Neural progenitor cell (in vitro differentiated cells): ENCODE measurements at regions not wholly inside any gene's neighbourhood (a gene's known extent, or its start where the extent isn't known, plus 50 kb on each side); places are given as distances from the start of the nearest gene placed in this dataset.

Experiments
- DNase-seq: peaks from one replicate; pipeline ENCODE4 v3.0.0-alpha.2; 2016; ENCODE audit warnings: low spot score
- H2AFZ ChIP-seq: fragments of 200-600 bp; sonication (generic); replicated peaks from 2 replicates; pipeline ENCODE4 v1.6.1; 2016; ENCODE audit warnings: antibody characterized with exemption
- H3F3A ChIP-seq: fragments of 200-600 bp; sonication (generic); 2 replicates; pipeline ENCODE4 v1.6.1; 2016; ENCODE audit warnings: antibody characterized with exemption, low read depth
- H3K27ac ChIP-seq: fragments of 200-600 bp; sonication (generic); 2 replicates; pipeline ENCODE4 v1.5.1; 2016; ENCODE audit warnings: mild to moderate bottlenecking
- H3K27me3 ChIP-seq: fragments of 200-600 bp; sonication (generic); 2 replicates; pipeline ENCODE4 v1.6.1; 2016; ENCODE audit warnings: mild to moderate bottlenecking, moderate library complexity
- H3K36me3 ChIP-seq: fragments of 200-600 bp; sonication (generic); 2 replicates; pipeline ENCODE4 v1.5.1; 2016
- H3K4me1 ChIP-seq: fragments of 200-600 bp; sonication (generic); 2 replicates; pipeline ENCODE4 v1.6.1; 2016; ENCODE audit warnings: mixed run types
- H3K4me2 ChIP-seq: fragments of 200-600 bp; sonication (generic); 2 replicates; pipeline ENCODE4 v1.6.1; 2016
- H3K4me3 ChIP-seq: fragments of 200-600 bp; sonication (generic); 2 replicates; pipeline ENCODE4 v1.5.1; 2016
- H3K79me2 ChIP-seq: fragments of 200-600 bp; sonication (generic); 2 replicates; pipeline ENCODE4 v1.6.1; 2016; ENCODE audit warnings: low read depth
- H3K9ac ChIP-seq: fragments of 200-600 bp; sonication (generic); 2 replicates; pipeline ENCODE4 v1.6.1; 2016
- H3K9me3 ChIP-seq: fragments of 200-600 bp; sonication (generic); 2 replicates; pipeline ENCODE4 v1.5.1; 2016; ENCODE audit warnings: low read depth
- H4K20me1 ChIP-seq: fragments of 200-600 bp; sonication (generic); 2 replicates; pipeline ENCODE4 v1.6.1; 2016; ENCODE audit warnings: low read depth
- H3K27ac Mint-ChIP-seq: 3 replicates; pipeline ENCODE4 v1.8.0; 2021; ENCODE audit warnings: mixed read lengths
- H3K27me3 Mint-ChIP-seq: 2 replicates; pipeline ENCODE4 v1.8.0; 2022; ENCODE audit warnings: low read depth, mild to moderate bottlenecking, inconsistent platforms, moderate library complexity, mixed read lengths; ENCODE audit not compliant: insufficient read depth
- H3K36me3 Mint-ChIP-seq: 3 replicates; pipeline ENCODE4 v1.8.0; 2021; ENCODE audit warnings: mixed read lengths
- H3K4me1 Mint-ChIP-seq: 3 replicates; pipeline ENCODE4 v1.8.0; 2021; ENCODE audit warnings: mixed read lengths
- H3K4me3 Mint-ChIP-seq: 3 replicates; pipeline ENCODE4 v1.8.0; 2021; ENCODE audit warnings: mild to moderate bottlenecking, moderate library complexity, mixed read lengths
- H3K9me3 Mint-ChIP-seq: 3 replicates; pipeline ENCODE4 v1.8.0; 2020; ENCODE audit warnings: mixed read lengths
- CTCF ChIP-seq: fragments of 200-600 bp; sonication (generic); IDR thresholded peaks from 2 replicates; pipeline ENCODE4 v1.5.1; 2017; ENCODE audit warnings: antibody characterized with exemption, mild to moderate bottlenecking
- EZH2 ChIP-seq: fragments of 200-600 bp; sonication (generic); IDR thresholded peaks from 2 replicates; pipeline ENCODE4 v1.6.1; 2017; ENCODE audit warnings: antibody characterized with exemption, mild to moderate bottlenecking, moderate library complexity
- EZH2phosphoT487 ChIP-seq: fragments of 200-600 bp; sonication (generic); IDR thresholded peaks from 2 replicates; pipeline ENCODE4 v1.6.1; 2017; ENCODE audit warnings: antibody characterized with exemption

- Mint-ChIP-seq H3K36me3 (no peaks in the 10 kb centered on the region), H3K9me3 (no peaks in the 10 kb centered on the region), H3K27me3 (no peaks in the 10 kb centered on the region), H3K27ac (no peak overlapping the region), H3K4me3 (no peak overlapping the region), H3K4me1 (peaks cover 9% of the 10 kb centered on the region)
- Histone ChIP-seq H3K36me3 (no peaks in the 10 kb centered on the region), H3K4me1 (peaks cover 15% of the 10 kb centered on the region), H3K27ac (no peak overlapping the region), H3K79me2 (no peaks in the 10 kb centered on the region), H3F3A (peaks cover 10% of the 10 kb centered on the region), H2AFZ (no peak overlapping the region), H3K9me3 (no peaks in the 10 kb centered on the region), H3K9ac (no peak overlapping the region), H4K20me1 (no peaks in the 10 kb centered on the region), H3K4me3 (no peak overlapping the region), H3K4me2 (no peak overlapping the region), H3K27me3 (no peaks in the 10 kb centered on the region)
- no peak for DNase-seq
- TF ChIP-seq CTCF, result no peak
- no peak for TF ChIP-seq EZH2
- TF ChIP-seq EZH2phosphoT487, result no peak
Observed at GRCh38 chr17:70493277-70493874, 324.0 kb downstream of the KCNJ2 start.

GRCh38 chr17:70498631-70499030 lies 329.3 kb downstream of the KCNJ2 start:
- Histone ChIP-seq H3K9ac (no peak overlapping the region), H3K4me2 (peak overlapping the region; percentile 58), H3K4me3 (no peak overlapping the region), H3K79me2 (no peaks in the 10 kb centered on the region), H2AFZ (no peak overlapping the region), H4K20me1 (no peaks in the 10 kb centered on the region), H3K36me3 (no peaks in the 10 kb centered on the region), H3K4me1 (peaks cover 50% of the 10 kb centered on the region), H3F3A (peaks cover 31% of the 10 kb centered on the region), H3K27ac (peak overlapping the region; percentile 88), H3K9me3 (no peaks in the 10 kb centered on the region), H3K27me3 (no peaks in the 10 kb centered on the region)
- Mint-ChIP-seq H3K4me3 (no peak overlapping the region), H3K27me3 (no peaks in the 10 kb centered on the region), H3K9me3 (no peaks in the 10 kb centered on the region), H3K4me1 (peaks cover 33% of the 10 kb centered on the region), H3K27ac (peak overlapping the region; percentile 89), H3K36me3 (no peaks in the 10 kb centered on the region)
- DNase-seq, result no peak
- TF ChIP-seq EZH2 (no peak), EZH2phosphoT487 (no peak), CTCF (no peak)

- no peak overlapping the region for H2AFZ ChIP-seq
- H3K4me3 ChIP-seq, result no peak overlapping the region
- peaks cover 31% of the 10 kb centered on the region for H3F3A ChIP-seq
- peaks cover 50% of the 10 kb centered on the region for H3K4me1 ChIP-seq
- Mint-ChIP-seq H3K27me3 (no peaks in the 10 kb centered on the region), H3K4me1 (peaks cover 33% of the 10 kb centered on the region), H3K27ac (peak overlapping the region; percentile 89), H3K36me3 (no peaks in the 10 kb centered on the region), H3K9me3 (no peaks in the 10 kb centered on the region), H3K4me3 (no peak overlapping the region)
- no peaks in the 10 kb centered on the region for H3K9me3 ChIP-seq
- TF ChIP-seq EZH2 (no peak), EZH2phosphoT487 (peak; percentile 49)
- no peaks in the 10 kb centered on the region for H4K20me1 ChIP-seq
- no peaks in the 10 kb centered on the region for H3K36me3 ChIP-seq
- H3K27me3 ChIP-seq, result no peaks in the 10 kb centered on the region
- no peaks in the 10 kb centered on the region for H3K79me2 ChIP-seq
- H3K4me2 ChIP-seq, result peak overlapping the region; percentile 58
- H3K27ac ChIP-seq, result peak overlapping the region; percentile 88
- DNase-seq, result peak; percentile 80
- no peak overlapping the region for H3K9ac ChIP-seq
Observed at GRCh38 chr17:70499067-70499786, 329.9 kb downstream of the KCNJ2 start.

- no peak for TF ChIP-seq EZH2phosphoT487
- TF ChIP-seq EZH2, result no peak
- no peak for TF ChIP-seq CTCF
- no peak overlapping the region for H2AFZ ChIP-seq
- no peak overlapping the region for H3K27ac Mint-ChIP-seq
- H3K36me3 Mint-ChIP-seq, result no peaks in the 10 kb centered on the region
- H3K4me3 ChIP-seq, result no peak overlapping the region
- no peak overlapping the region for H3K4me2 ChIP-seq
- H3K4me1 ChIP-seq, result peaks cover 34% of the 10 kb centered on the region
- H3K9me3 Mint-ChIP-seq, result no peaks in the 10 kb centered on the region
- no peak overlapping the region for H3K27ac ChIP-seq
- H3F3A ChIP-seq, result peaks cover 20% of the 10 kb centered on the region
- no peaks in the 10 kb centered on the region for H3K9me3 ChIP-seq
- H3K4me1 Mint-ChIP-seq, result peaks cover 23% of the 10 kb centered on the region
- no peaks in the 10 kb centered on the region for H3K36me3 ChIP-seq
- DNase-seq, result no peak
- H3K27me3 Mint-ChIP-seq, result no peaks in the 10 kb centered on the region
- no peaks in the 10 kb centered on the region for H3K27me3 ChIP-seq
- H3K9ac ChIP-seq, result no peak overlapping the region
- H4K20me1 ChIP-seq, result no peaks in the 10 kb centered on the region
- no peak overlapping the region for H3K4me3 Mint-ChIP-seq
- H3K79me2 ChIP-seq, result no peaks in the 10 kb centered on the region
Observed at GRCh38 chr17:70503449-70503848, 334.1 kb downstream of the KCNJ2 start.
